Mesodermal cell (in vitro differentiated cells): ENCODE measurements at regions not wholly inside any gene's neighbourhood (a gene's known extent, or its start where the extent isn't known, plus 50 kb on each side); places are given as distances from the start of the nearest gene placed in this dataset.

ENCODE experiments used
- H3K27ac ChIP-seq: 2 replicates; pipeline ENCODE4 v1.7.0; 2013; ENCODE audit warnings: mild to moderate bottlenecking, low read depth, low read length, moderate library complexity; ENCODE audit not compliant: severe bottlenecking
- H3K36me3 ChIP-seq: 2 replicates; pipeline ENCODE4 v1.7.1; 2013; ENCODE audit warnings: mild to moderate bottlenecking, low read length, moderate library complexity; ENCODE audit not compliant: control insufficient read depth, insufficient read depth
- H3K4me1 ChIP-seq: one replicate; pipeline ENCODE4 v1.7.1; 2013; ENCODE audit warnings: mild to moderate bottlenecking, low read length; ENCODE audit not compliant: insufficient read depth, control insufficient read depth, poor library complexity, severe bottlenecking
- H3K4me3 ChIP-seq: 2 replicates; pipeline ENCODE4 v1.7.0; 2013; ENCODE audit warnings: low read length, control low read depth, mild to moderate bottlenecking; ENCODE audit not compliant: insufficient read depth, poor library complexity, severe bottlenecking; ENCODE audit errors: extremely low read depth
- H3K9me3 ChIP-seq: 2 replicates; pipeline ENCODE4 v1.7.1; 2013; ENCODE audit warnings: mild to moderate bottlenecking, low read length, moderate library complexity; ENCODE audit not compliant: control insufficient read depth
- WGBS, 2 experiments: methylation state at CpG; one replicate each; pipeline ENCODE4 v1.1.5; 2013; ENCODE audit warnings: missing lambda C conversion rate in 2 of 2; ENCODE audit not compliant: insufficient coverage in 2 of 2; 5-methylcytosine and 5-hydroxymethylcytosine counted together

DNA sequence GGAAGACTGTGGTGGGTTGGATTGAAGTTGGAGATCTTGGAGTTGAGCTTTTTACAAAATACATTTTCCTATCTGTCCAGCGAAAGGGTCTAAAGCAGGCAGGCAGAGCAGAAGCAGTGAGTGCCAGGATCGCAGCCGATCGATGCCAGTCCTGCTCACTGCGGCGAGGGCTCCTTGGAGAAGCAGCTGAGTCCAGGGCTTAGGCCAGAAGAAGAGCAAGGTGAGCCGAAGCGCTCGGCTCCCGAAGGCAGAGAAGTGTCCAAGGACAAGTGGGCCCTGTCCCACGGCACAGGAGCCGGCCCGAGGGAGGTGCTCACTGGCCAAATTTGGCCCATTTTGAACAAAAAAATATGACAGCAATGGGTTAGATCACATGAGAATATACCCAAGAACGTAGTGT lies 637.8 kb downstream of the BRD1 start:
- no peak overlapping the region for H3K4me3 ChIP-seq
- no peaks in the 10 kb centered on the region for H3K36me3 ChIP-seq
- H3K27ac ChIP-seq: no peak overlapping the region
- 94 to 98% methylated on average over 10 to 14 of the region's 14 CpGs for WGBS, 2 experiments
- no peaks in the 10 kb centered on the region for H3K4me1 ChIP-seq
- no peaks in the 10 kb centered on the region for H3K9me3 ChIP-seq

DNA sequence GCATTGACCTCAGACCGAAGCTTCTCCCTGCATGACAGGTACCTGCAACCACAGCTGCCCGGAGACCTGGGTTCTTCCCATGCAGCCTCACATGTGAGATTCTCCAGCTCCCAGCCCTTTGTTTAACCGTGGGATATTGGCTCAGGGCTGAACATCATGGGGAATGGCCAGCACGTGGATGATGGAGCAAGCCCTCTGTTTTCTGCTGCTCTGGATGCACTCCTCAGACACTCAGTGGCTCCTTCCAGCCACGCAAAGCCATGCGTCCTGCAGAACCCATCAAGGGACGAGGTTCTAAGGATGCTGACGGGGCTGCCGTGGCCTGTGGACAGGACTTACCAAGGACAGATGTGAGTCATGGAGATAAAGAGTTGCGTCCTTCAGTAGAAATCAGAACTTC lies 639.1 kb downstream of the BRD1 start:
- no peak overlapping the region for H3K4me3 ChIP-seq
- no peaks in the 10 kb centered on the region for H3K36me3 ChIP-seq
- H3K9me3 ChIP-seq: no peaks in the 10 kb centered on the region
- WGBS, 2 experiments: 89 to 95% methylated on average over 9 of the region's 10 CpGs
- no peak overlapping the region for H3K27ac ChIP-seq
- no peaks in the 10 kb centered on the region for H3K4me1 ChIP-seq

DNA sequence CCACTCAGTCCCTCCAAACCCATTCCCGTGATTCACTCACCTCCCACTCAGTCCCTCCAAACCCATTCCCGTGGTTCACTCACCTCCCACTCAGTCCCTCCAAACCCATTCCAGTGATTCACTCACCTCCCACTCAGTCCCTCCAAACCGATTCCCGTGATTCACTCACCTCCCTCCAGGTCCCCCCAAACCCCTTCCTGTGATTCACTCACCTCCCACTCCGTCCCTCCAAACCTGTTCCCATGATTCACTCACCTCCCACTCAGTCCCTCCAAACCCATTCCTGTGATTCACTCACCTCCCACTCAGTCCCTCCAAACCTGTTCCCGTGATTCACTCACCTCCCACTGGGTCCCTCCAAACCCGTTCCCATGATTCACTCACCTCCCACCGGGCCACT lies 639.6 kb downstream of the BRD1 start:
- Histone ChIP-seq H3K4me1 (no peaks in the 10 kb centered on the region), H3K4me3 (no peak overlapping the region), H3K9me3 (no peaks in the 10 kb centered on the region), H3K27ac (no peak overlapping the region), H3K36me3 (no peaks in the 10 kb centered on the region)
- 74 to 84% methylated on average over 7 to 8 of the region's 8 CpGs for WGBS, 2 experiments

DNA sequence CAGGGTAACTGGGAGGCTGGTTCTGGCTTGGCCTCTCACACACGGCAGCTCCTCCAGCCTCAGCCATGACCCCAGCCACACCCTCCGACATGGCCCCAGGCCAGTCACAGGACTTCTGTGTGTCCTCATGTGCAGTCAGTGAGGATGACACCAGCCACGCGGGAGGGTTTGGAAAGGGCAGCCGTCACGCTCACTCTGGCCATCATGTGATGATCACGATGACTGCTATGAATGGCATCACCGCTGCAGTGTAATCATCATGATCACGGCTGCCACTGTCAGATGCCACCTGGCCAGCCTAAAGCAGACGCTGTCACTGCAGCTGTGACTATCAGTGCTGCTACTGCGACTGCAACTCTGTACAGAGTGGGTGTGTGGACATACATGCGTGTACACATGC lies 640.9 kb downstream of the BRD1 start:
- 86 to 91% methylated on average over 12 of the region's 12 CpGs for WGBS, 2 experiments
- H3K4me1 ChIP-seq: no peaks in the 10 kb centered on the region
- H3K4me3 ChIP-seq: no peak overlapping the region
- no peaks in the 10 kb centered on the region for H3K9me3 ChIP-seq
- no peak overlapping the region for H3K27ac ChIP-seq
- no peaks in the 10 kb centered on the region for H3K36me3 ChIP-seq

DNA sequence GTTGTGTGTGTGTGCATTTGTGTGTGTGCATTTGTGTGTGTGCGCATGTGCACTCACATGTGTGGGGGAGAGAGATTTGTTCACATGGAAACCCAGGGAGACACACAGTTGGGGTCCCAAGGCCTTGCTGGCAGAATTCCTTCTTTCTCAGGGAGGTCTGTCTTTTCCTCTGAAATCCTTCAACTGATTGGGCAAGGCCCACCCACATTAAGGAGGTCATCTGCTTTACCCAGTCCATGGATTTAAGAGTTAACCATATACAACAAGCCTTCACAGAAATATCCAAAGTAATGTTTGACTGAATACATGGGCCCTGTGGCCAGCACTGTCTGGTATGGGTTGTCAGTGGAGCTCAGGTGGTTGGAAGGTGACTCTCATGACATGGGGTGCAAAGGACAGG lies 641.4 kb downstream of the BRD1 start:
- no peaks in the 10 kb centered on the region for H3K4me1 ChIP-seq
- H3K9me3 ChIP-seq: no peaks in the 10 kb centered on the region
- H3K4me3 ChIP-seq: no peak overlapping the region
- H3K36me3 ChIP-seq: no peaks in the 10 kb centered on the region
- 80 to 100% methylated on average over 1 of the region's 1 CpG for WGBS, 2 experiments
- no peak overlapping the region for H3K27ac ChIP-seq

DNA sequence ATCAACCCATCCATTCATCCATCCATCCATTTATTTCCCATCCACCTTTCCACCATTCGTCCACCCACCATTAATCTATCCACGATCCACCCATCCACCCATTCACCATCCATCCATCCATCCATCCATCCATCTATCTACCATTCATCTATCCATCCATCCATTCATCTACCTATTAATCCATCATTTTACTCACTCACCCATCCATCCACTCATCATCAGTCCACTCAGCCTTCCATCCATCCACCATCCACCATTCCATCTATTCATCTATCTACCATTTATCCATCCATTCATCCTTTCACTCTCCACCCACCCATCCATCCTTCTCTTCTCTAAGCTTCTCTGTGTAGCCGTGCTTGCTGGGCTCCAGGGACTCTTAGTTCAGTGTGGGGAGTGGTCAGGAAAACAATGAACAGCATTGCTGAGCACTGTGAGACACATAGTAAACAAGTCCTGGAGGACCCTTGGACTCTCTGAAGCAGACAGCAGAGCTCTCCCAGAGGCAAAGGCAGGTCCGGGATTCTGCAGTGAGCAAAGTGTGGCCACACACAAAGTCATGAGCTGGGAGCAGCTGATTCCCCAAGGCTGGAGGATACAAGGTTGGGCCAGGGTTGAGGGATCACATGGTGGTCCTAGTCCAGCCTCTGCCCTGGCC lies 642.2 kb downstream of the BRD1 start:
- H3K9me3 ChIP-seq: no peaks in the 10 kb centered on the region
- WGBS, 2 experiments: 85 to 90% methylated on average over 3 of the region's 4 CpGs
- no peak overlapping the region for H3K4me3 ChIP-seq
- no peaks in the 10 kb centered on the region for H3K36me3 ChIP-seq
- H3K4me1 ChIP-seq: no peaks in the 10 kb centered on the region
- H3K27ac ChIP-seq: no peak overlapping the region

DNA sequence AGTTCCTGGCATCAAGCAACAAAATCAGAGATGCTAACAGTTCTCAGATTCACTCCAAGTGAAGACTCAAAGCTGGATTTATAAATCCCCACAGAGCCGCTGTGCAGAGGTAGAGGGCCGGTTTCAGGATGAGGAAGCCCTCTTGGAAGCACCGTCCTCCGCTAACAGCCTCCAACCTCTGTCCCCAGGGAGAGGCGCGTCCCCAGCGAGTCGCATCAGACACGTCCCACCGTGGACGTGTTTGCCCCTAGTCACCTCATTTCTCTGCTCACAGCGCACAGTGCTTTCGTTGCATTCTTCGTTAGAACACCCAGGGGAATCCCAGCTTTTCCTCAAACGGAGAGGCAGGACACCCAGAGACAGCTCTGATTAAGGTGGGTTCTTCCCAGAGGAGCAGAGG lies 642.9 kb downstream of the BRD1 start:
- H3K36me3 ChIP-seq: no peaks in the 10 kb centered on the region
- H3K27ac ChIP-seq: no peak overlapping the region
- 92 to 93% methylated on average over 15 of the region's 15 CpGs for WGBS, 2 experiments
- H3K4me1 ChIP-seq: no peaks in the 10 kb centered on the region
- H3K9me3 ChIP-seq: no peaks in the 10 kb centered on the region
- H3K4me3 ChIP-seq: no peak overlapping the region

DNA sequence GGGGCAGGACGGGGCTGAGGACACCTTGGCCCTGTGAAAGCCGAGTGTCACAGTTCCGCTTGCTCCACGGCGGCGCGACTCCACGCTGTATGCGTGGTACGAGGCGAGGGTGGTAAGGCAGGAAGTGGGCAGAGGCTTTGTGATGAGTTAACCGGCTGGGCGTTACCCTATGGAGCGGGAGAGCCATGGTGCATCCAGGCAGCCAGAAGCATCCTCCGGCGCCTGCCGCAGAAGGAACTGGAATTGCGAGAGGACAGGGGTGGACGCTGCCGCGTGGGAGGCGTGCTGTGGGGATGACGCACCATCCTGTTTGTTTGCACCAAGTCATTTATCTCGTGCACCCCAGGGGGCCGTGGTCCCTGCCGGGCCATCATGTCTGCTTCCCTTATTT lies 643.9 kb downstream of the BRD1 start:
- Histone ChIP-seq H3K36me3 (no peaks in the 10 kb centered on the region), H3K9me3 (no peaks in the 10 kb centered on the region), H3K4me3 (no peak overlapping the region), H3K4me1 (no peaks in the 10 kb centered on the region), H3K27ac (no peak overlapping the region)
- WGBS, 2 experiments: 89% methylated on average over 25 to 26 of the region's 26 CpGs

DNA sequence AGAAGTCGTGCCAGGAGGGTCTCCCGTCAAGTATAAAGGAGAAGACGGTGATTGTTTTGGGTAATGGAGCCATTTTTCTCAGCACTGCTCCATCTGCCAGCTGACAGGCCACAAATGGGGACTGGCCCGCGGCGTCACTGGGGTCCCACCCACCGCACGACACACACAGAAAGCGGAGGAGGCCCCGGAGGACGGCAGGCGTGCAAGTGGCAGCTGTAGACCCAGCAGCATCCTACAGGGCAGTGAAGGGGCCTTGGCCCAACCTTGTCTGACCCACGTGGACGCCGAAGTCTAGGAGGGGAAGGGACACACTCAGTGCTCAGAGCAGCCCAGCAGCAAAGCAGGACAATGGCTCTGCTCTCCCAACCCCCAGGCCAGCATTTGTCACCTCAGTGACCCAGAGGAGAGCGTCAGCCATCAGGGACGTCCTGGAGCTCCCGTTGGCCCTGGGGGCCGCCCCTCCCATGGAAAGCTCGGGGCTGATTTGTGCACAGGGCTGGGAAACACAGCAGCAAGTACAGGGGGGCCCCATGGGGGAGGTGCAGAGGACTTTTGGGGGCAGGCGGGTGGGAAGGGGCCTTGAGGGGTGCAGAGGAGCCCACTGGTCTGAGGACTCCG lies 644.4 kb downstream of the BRD1 start:
- Histone ChIP-seq H3K9me3 (no peaks in the 10 kb centered on the region), H3K4me1 (no peaks in the 10 kb centered on the region), H3K36me3 (no peaks in the 10 kb centered on the region), H3K27ac (no peak overlapping the region), H3K4me3 (no peak overlapping the region)
- 85 to 88% methylated on average over 21 to 22 of the region's 22 CpGs for WGBS, 2 experiments

DNA sequence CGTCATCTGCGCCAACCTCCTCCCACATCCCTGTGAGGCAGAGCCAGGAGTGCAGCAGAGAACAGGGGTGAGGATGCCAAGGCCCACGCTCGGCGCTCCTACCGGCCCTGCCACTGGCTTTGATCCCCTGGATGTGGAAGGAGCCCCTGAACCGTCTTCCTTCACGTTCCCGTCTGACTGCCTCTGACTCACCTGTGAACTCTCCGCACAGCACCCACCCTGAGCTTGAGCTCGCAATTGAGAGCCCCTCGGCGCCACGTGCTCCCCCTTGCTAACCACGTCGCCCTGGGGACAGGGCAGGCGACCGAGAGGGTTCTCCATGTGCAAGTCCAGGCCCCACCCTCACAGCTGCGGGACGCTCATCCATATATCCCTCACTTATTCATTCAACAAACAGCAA lies 645.3 kb downstream of the BRD1 start:
- no peak overlapping the region for H3K4me3 ChIP-seq
- H3K4me1 ChIP-seq: no peaks in the 10 kb centered on the region
- 88 to 96% methylated on average over 18 to 20 of the region's 20 CpGs for WGBS, 2 experiments
- H3K9me3 ChIP-seq: no peaks in the 10 kb centered on the region
- no peak overlapping the region for H3K27ac ChIP-seq
- H3K36me3 ChIP-seq: no peaks in the 10 kb centered on the region

DNA sequence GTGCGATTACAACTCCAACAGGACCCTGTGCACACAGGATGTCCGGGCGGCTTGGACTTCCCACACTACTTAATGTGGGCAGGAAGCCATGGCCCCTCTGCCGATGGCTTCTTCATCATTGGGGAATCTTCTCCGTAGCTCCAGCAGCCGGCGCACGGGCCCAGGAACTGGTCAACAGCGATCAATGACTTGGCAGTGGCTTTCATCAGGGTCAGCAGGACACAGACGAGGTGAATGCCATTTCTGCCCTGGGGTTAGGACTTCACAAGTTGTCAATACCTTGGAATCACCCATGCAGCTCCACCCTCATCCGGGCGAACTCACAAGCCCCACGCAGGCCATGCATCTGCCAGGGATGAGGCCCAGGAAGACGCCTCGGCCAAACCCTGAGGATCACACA lies 645.7 kb downstream of the BRD1 start:
- Histone ChIP-seq H3K36me3 (no peaks in the 10 kb centered on the region), H3K4me1 (no peaks in the 10 kb centered on the region), H3K9me3 (no peaks in the 10 kb centered on the region), H3K4me3 (no peak overlapping the region), H3K27ac (no peak overlapping the region)
- 88 to 90% methylated on average over 15 of the region's 15 CpGs for WGBS, 2 experiments
